ENCODE measurements at regions not wholly inside any gene's neighbourhood (a gene's known extent, or its start where the extent isn't known, plus 50 kb on each side); places are given as distances from the start of the nearest gene placed in this dataset.

DNA sequence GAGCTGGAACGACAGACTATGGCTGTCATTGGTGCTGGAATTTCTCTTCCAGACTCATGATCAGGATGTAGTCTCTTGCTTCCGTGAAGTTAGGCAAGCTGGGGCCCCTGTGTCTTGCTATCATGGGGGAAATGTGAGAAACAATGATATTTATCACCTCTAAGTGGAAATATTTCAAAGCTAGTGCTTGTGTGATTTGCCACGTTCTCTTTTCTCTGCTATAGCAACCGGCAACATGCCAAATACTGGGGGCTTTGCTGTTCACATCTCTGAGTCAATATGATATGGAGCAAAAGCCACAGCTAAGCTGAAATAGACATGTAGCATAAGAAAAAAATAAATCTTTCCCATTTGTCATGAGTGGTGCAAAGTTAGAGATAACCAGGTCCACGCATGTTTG is 668.2 kb upstream of the IGFBP3 start:
- DNase-seq (ENCODE audit: low spot score in 2 of 2), result no peak
- TF ChIP-seq, protein P1, sequence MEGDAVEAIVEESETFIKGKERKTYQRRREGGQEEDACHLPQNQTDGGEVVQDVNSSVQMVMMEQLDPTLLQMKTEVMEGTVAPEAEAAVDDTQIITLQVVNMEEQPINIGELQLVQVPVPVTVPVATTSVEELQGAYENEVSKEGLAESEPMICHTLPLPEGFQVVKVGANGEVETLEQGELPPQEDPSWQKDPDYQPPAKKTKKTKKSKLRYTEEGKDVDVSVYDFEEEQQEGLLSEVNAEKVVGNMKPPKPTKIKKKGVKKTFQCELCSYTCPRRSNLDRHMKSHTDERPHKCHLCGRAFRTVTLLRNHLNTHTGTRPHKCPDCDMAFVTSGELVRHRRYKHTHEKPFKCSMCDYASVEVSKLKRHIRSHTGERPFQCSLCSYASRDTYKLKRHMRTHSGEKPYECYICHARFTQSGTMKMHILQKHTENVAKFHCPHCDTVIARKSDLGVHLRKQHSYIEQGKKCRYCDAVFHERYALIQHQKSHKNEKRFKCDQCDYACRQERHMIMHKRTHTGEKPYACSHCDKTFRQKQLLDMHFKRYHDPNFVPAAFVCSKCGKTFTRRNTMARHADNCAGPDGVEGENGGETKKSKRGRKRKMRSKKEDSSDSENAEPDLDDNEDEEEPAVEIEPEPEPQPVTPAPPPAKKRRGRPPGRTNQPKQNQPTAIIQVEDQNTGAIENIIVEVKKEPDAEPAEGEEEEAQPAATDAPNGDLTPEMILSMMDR (IDR thresholded peaks at IDR 0.05), result no peak
- Histone ChIP-seq H3K27me3 (no peaks in the 10 kb centered on the region), H3K27ac (no peak overlapping the region), H3K9me3 (no peaks in the 10 kb centered on the region), H3K4me3 (no peak overlapping the region), H3K4me1 (no peaks in the 10 kb centered on the region), H3K36me3 (no peaks in the 10 kb centered on the region)
- intact Hi-C loops (cut with DNase I), result no loop called here

DNA sequence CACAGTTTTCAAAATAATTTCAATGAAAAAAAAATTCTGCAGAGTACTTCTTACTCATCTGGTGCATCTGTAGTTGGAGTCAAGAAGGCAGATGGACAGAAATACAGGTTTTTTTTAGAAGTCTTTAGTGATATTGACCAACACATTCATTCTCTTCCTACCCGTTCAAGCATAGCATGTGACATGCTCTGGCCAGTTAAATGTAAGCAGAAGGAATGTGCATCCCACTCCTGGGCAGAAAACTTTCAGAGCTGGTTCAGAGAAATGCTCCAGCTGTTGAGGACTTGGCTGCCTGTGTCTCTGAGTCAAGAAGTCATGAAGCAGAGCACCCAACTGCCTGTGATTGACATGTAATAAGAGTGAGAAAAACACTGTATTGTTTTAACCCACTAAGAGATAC is 665.3 kb upstream of the IGFBP3 start:
- TF ChIP-seq, protein P1 (IDR thresholded peaks at IDR 0.05), result no peak
- intact Hi-C loops (cut with DNase I), result no loop called here
- no peak overlapping the region for H3K27ac ChIP-seq
- no peaks in the 10 kb centered on the region for H3K9me3 ChIP-seq
- no peak overlapping the region for H3K4me3 ChIP-seq
- H3K27me3 ChIP-seq, result no peaks in the 10 kb centered on the region
- no peaks in the 10 kb centered on the region for H3K4me1 ChIP-seq
- H3K36me3 ChIP-seq, result no peaks in the 10 kb centered on the region
- no peak for DNase-seq (ENCODE audit: low spot score in 2 of 2)

DNA sequence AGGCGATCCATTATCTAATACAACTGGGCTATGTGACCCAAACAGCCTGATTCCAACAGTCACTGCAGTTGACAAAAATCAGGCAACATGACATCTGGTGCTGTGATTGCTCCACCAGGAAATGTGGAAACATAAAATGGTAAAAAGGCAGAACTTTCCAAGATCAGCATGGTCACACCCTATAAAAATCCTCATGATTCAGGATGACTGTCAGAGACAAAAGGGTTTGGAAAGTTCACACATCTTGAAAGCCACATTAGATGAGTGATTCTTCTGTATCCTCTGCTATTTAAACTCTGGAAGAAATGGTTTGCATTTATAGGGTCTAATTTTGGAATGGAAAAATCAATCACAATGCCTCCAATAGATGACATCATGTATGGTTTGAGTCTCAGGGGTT is 662.6 kb upstream of the IGFBP3 start:
- no peaks in the 10 kb centered on the region for H3K36me3 ChIP-seq
- H3K4me3 ChIP-seq, result no peak overlapping the region
- H3K27ac ChIP-seq, result no peak overlapping the region
- no peaks in the 10 kb centered on the region for H3K9me3 ChIP-seq
- no peaks in the 10 kb centered on the region for H3K27me3 ChIP-seq
- no peaks in the 10 kb centered on the region for H3K4me1 ChIP-seq
- intact Hi-C loops (cut with DNase I), result no loop called here
- TF ChIP-seq, protein P1 (IDR thresholded peaks at IDR 0.05), result no peak
- no peak for DNase-seq (ENCODE audit: low spot score in 2 of 2)

DNA sequence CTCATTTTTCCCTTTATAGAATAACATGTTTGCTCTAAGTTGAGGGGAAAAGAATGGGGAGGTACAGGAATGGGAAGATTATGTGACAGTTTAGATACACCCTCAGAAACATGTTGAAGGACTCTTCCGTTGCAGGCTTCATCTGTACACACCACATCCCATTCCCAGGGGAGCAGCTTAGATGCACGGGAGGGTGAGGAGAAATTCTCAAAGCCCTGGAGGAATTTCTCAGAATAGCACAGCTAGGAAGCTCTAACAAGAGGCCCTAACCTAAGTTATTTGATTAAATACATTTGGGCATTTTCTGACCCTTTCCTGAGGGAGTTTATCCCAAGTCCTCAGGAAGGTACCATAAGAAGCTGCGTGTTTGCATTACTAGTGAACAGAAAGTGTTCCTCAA is 660.2 kb upstream of the IGFBP3 start:
- intact Hi-C loops (cut with DNase I), result no loop called here
- Histone ChIP-seq H3K4me3 (no peak overlapping the region), H3K9me3 (no peaks in the 10 kb centered on the region), H3K4me1 (no peaks in the 10 kb centered on the region), H3K27ac (no peak overlapping the region), H3K27me3 (no peaks in the 10 kb centered on the region), H3K36me3 (no peaks in the 10 kb centered on the region)
- no peak for DNase-seq (ENCODE audit: low spot score in 2 of 2)
- TF ChIP-seq, protein P1 (IDR thresholded peaks at IDR 0.05), result no peak

DNA sequence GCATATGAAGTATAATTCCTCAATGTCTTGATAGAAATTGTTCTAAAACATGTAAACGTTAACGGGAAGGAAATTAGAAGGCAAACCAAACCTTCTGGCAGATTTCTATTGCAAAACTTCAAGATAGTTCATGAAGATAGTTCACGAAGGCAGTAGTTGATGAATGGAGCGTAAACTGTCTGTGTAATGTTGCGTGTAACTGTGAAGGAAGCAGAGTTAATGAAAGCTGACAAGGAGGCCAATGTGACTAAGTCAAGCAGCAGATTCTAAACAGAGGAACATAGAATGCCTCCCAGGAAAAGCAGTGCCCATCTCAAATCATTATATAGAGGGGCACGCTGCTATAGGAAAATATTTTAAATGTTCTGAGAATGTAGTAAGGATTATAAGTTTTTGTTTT is 659.7 kb upstream of the IGFBP3 start:
- no peak overlapping the region for H3K4me3 ChIP-seq
- intact Hi-C loops (cut with DNase I), result no loop called here

DNA sequence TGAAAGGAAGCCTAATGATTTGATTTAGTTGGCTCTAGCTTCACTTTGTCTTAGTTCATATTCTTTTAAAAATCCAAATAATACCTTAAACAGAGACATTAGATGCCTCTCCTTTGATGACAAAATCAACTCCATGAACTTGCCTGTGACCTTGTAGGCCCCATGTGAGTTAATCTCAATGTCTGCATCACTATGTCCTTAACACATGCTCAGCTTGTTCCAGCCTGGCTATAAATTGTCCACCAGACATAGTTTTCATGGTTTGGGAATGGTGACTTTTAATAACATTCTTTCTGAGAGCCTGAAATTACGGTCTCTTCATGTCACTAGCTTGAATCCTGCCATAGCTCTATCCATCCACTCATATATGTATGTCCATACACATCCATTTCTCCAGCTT is 656.3 kb upstream of the IGFBP3 start:
- intact Hi-C loops (cut with DNase I), result no loop called here
- TF ChIP-seq, protein P1 (IDR thresholded peaks at IDR 0.05), result no peak
- Histone ChIP-seq H3K9me3 (no peaks in the 10 kb centered on the region), H3K27me3 (no peaks in the 10 kb centered on the region), H3K27ac (no peak overlapping the region), H3K4me3 (no peak overlapping the region), H3K4me1 (no peaks in the 10 kb centered on the region), H3K36me3 (no peaks in the 10 kb centered on the region)
- no peak for DNase-seq (ENCODE audit: low spot score in 2 of 2)

More for the DNA sequence above, 659.7 kb upstream of the IGFBP3 start:
- Histone ChIP-seq H3K27ac (no peak overlapping the region), H3K4me1 (no peaks in the 10 kb centered on the region), H3K36me3 (no peaks in the 10 kb centered on the region), H3K27me3 (no peaks in the 10 kb centered on the region), H3K9me3 (no peaks in the 10 kb centered on the region)
- TF ChIP-seq, protein P1 (IDR thresholded peaks at IDR 0.05), result no peak
- DNase-seq (ENCODE audit: low spot score in 2 of 2), result no peak

All from ascending aorta (tissue), 2 donors.